GM23338 (cell line): ENCODE measurements at regions not wholly inside any gene's neighbourhood (a gene's known extent, or its start where the extent isn't known, plus 50 kb on each side); places are given as distances from the start of the nearest gene placed in this dataset.

ENCODE experiments used
- ATAC-seq: fragments of 200-7000 bp; cut with Tn5 transposase; 3 replicates; pipeline ENCODE4 v1.9.1; 2020
- DNase-seq: peaks from one replicate; pipeline ENCODE4 v3.0.0-alpha.2; 2015; ENCODE audit warnings: low spot score
- H2AFZ ChIP-seq: fragments of 200-600 bp; sonication (generic); 2 replicates; pipeline ENCODE4 v1.8.0; 2016; ENCODE audit warnings: antibody characterized with exemption, mild to moderate bottlenecking, moderate library complexity
- H3F3A ChIP-seq: fragments of 200-600 bp; sonication (generic); replicated peaks from 2 replicates; pipeline ENCODE4 v1.8.0; 2017; ENCODE audit warnings: antibody characterized with exemption, mixed run types, low read depth
- H3K27ac ChIP-seq: fragments of 200-600 bp; sonication (generic); 2 replicates; pipeline ENCODE4 v1.6.1; 2016; ENCODE audit warnings: low read depth
- H3K27me3 ChIP-seq: fragments of 200-600 bp; sonication (generic); 2 replicates; pipeline ENCODE4 v1.8.0; 2016; ENCODE audit warnings: mild to moderate bottlenecking, mixed run types, moderate library complexity; ENCODE audit not compliant: insufficient read depth
- H3K36me3 ChIP-seq: fragments of 200-600 bp; sonication (generic); 2 replicates; pipeline ENCODE4 v1.8.0; 2016; ENCODE audit warnings: mild to moderate bottlenecking; ENCODE audit not compliant: insufficient read depth
- H3K4me1 ChIP-seq: fragments of 200-600 bp; sonication (generic); 2 replicates; pipeline ENCODE4 v1.8.0; 2016; ENCODE audit warnings: mild to moderate bottlenecking, moderate library complexity; ENCODE audit not compliant: insufficient read depth
- H3K4me2 ChIP-seq: fragments of 200-600 bp; sonication (generic); 2 replicates; pipeline ENCODE4 v1.7.1; 2017; ENCODE audit warnings: mixed run types
- H3K4me3 ChIP-seq: fragments of 200-600 bp; sonication (generic); 2 replicates; pipeline ENCODE4 v1.6.1; 2016; ENCODE audit warnings: mixed run types
- H3K79me2 ChIP-seq: fragments of 200-600 bp; sonication (generic); replicated peaks from 2 replicates; pipeline ENCODE4 v1.8.0; 2017; ENCODE audit warnings: mild to moderate bottlenecking; ENCODE audit not compliant: insufficient read depth
- H3K9me2 ChIP-seq: fragments of 200-600 bp; sonication (generic); 2 replicates; pipeline ENCODE4 v1.8.0; 2017; ENCODE audit not compliant: insufficient read depth
- H4K20me1 ChIP-seq: fragments of 200-600 bp; sonication (generic); replicated peaks from 2 replicates; pipeline ENCODE4 v1.8.0; 2017; ENCODE audit warnings: mild to moderate bottlenecking; ENCODE audit not compliant: insufficient read depth
- H3K27ac Mint-ChIP-seq: 2 replicates; pipeline ENCODE4 v1.8.0; 2020; ENCODE audit warnings: inconsistent platforms, mild to moderate bottlenecking, moderate library complexity, mixed read lengths
- H3K27me3 Mint-ChIP-seq: 3 replicates; pipeline ENCODE4 v1.8.0; 2022; ENCODE audit warnings: low read depth, mild to moderate bottlenecking, moderate library complexity, mixed read lengths, inconsistent platforms; ENCODE audit not compliant: insufficient read depth, poor library complexity
- H3K36me3 Mint-ChIP-seq: 3 replicates; pipeline ENCODE4 v1.8.0; 2021; ENCODE audit warnings: low read depth, mild to moderate bottlenecking, inconsistent platforms, moderate library complexity, mixed read lengths
- H3K4me1 Mint-ChIP-seq: 3 replicates; pipeline ENCODE4 v1.8.0; 2020; ENCODE audit warnings: mild to moderate bottlenecking, inconsistent platforms, mixed read lengths
- H3K4me3 Mint-ChIP-seq: 3 replicates; pipeline ENCODE4 v1.8.0; 2021; ENCODE audit warnings: moderate library complexity, mild to moderate bottlenecking, inconsistent platforms, mixed read lengths
- H3K9me3 Mint-ChIP-seq: 3 replicates; pipeline ENCODE4 v1.8.0; 2020; ENCODE audit warnings: moderate library complexity, mild to moderate bottlenecking, inconsistent platforms, mixed read lengths
- CREB1 ChIP-seq: fragments of 250-450 bp; sonication (Bioruptor Pico); IDR thresholded peaks from 2 replicates; pipeline ENCODE4 v1.5.0; 2020; ENCODE audit warnings: low read depth, mild to moderate bottlenecking, moderate library complexity
- CTCF ChIP-seq, 2 experiments: fragments of 200-600 bp in 1 of 2; sonication (generic) in 1 of 2; conservative IDR thresholded peaks; 2 replicates each; pipeline versions ENCODE4 v1.5.1 to v1.6.1; 2016 to 2017; ENCODE audit warnings: antibody characterized with exemption in 2 of 2, low read depth in 2 of 2, mild to moderate bottlenecking in 2 of 2, moderate library complexity in 1 of 2
- EZH2 ChIP-seq: fragments of 200-600 bp; sonication (generic); IDR thresholded peaks from one replicate; pipeline ENCODE4 v1.8.0; 2017; ENCODE audit warnings: antibody characterized with exemption, mild to moderate bottlenecking, low read depth; ENCODE audit not compliant: unreplicated experiment
- JUNB ChIP-seq: IDR thresholded peaks from one replicate; pipeline ENCODE4 v1.6.1; 2016; ENCODE audit warnings: antibody characterized with exemption; ENCODE audit not compliant: unreplicated experiment
- NANOG ChIP-seq: IDR thresholded peaks from 2 replicates; pipeline ENCODE4 v1.6.1; 2016; ENCODE audit warnings: antibody characterized with exemption, borderline replicate concordance
- REST ChIP-seq: IDR thresholded peaks from one replicate; pipeline ENCODE4 v1.6.1; 2018; ENCODE audit warnings: antibody characterized with exemption; ENCODE audit not compliant: unreplicated experiment
- ZNF114 ChIP-seq: fragments of 250-450 bp; sonication (Bioruptor Pico); IDR thresholded peaks from 2 replicates; pipeline ENCODE4 v1.5.0; 2020; ENCODE audit warnings: mild to moderate bottlenecking, moderate library complexity
- ZNF331 ChIP-seq: fragments of 250-450 bp; sonication (Bioruptor Pico); IDR thresholded peaks from 2 replicates; pipeline ENCODE4 v1.5.0; 2020; ENCODE audit warnings: low read depth, mild to moderate bottlenecking, moderate library complexity
- TF ChIP-seq, protein P1 (sequence below): fragments of 250-450 bp; sonication (Bioruptor Pico); IDR thresholded peaks from 2 replicates; pipeline ENCODE4 v1.5.0; 2020; ENCODE audit warnings: mild to moderate bottlenecking, moderate library complexity
- TF ChIP-seq, protein P2 (sequence below): IDR thresholded peaks from 2 replicates; pipeline ENCODE4 v1.6.1; 2016; ENCODE audit warnings: antibody characterized with exemption

DNA sequence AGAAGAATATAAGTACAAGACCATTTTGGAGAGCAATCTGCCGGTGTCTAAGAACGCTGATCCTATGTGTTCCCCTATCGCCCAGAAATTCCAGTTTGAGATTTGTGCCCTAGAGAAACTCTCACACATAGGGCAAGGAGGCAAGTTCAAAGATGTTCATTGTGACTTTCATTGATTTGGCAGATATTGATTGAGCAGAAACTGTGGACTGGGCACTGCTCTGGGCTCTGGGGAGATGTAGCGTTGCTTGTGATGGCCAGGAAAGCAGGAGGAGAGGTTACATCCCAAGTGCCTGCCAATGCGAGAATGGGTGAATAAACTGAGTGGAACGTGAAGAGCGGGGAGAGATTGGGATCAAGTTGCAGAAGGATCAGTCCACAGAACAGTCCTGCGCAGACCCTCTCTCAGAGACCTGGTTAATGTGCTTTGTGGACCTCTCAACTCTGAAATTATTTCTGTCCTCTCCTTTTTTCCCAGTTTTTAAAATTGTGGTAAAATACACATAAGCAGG is 123.9 kb upstream of the PEG3 start:
- no peaks in the 10 kb centered on the region for H3K79me2 ChIP-seq
- H3K4me3 ChIP-seq: no peak overlapping the region
- no peaks in the 10 kb centered on the region; the same call in 1 of the 2 replicates for H3K36me3 ChIP-seq
- Mint-ChIP-seq H3K36me3 (peaks cover 30% of the 10 kb centered on the region), H3K4me3 (no peak overlapping the region), H3K27me3 (peaks cover 2% of the 10 kb centered on the region), H3K27ac (no peak overlapping the region), H3K4me1 (no peaks in the 10 kb centered on the region), H3K9me3 (peaks cover 90% of the 10 kb centered on the region)
- TF ChIP-seq NANOG (no peak), CREB1 (no peak), REST (no peak), CTCF (conservative IDR thresholded peaks at IDR 0.05; ENCODE audit: low read depth in 2 of 2) (no peak), ZNF114 (CRISPR knock-in tag) (no peak), JUNB (no peak), ZNF331 (CRISPR knock-in tag) (no peak), EZH2 (no peak)
- TF ChIP-seq, protein P1, sequence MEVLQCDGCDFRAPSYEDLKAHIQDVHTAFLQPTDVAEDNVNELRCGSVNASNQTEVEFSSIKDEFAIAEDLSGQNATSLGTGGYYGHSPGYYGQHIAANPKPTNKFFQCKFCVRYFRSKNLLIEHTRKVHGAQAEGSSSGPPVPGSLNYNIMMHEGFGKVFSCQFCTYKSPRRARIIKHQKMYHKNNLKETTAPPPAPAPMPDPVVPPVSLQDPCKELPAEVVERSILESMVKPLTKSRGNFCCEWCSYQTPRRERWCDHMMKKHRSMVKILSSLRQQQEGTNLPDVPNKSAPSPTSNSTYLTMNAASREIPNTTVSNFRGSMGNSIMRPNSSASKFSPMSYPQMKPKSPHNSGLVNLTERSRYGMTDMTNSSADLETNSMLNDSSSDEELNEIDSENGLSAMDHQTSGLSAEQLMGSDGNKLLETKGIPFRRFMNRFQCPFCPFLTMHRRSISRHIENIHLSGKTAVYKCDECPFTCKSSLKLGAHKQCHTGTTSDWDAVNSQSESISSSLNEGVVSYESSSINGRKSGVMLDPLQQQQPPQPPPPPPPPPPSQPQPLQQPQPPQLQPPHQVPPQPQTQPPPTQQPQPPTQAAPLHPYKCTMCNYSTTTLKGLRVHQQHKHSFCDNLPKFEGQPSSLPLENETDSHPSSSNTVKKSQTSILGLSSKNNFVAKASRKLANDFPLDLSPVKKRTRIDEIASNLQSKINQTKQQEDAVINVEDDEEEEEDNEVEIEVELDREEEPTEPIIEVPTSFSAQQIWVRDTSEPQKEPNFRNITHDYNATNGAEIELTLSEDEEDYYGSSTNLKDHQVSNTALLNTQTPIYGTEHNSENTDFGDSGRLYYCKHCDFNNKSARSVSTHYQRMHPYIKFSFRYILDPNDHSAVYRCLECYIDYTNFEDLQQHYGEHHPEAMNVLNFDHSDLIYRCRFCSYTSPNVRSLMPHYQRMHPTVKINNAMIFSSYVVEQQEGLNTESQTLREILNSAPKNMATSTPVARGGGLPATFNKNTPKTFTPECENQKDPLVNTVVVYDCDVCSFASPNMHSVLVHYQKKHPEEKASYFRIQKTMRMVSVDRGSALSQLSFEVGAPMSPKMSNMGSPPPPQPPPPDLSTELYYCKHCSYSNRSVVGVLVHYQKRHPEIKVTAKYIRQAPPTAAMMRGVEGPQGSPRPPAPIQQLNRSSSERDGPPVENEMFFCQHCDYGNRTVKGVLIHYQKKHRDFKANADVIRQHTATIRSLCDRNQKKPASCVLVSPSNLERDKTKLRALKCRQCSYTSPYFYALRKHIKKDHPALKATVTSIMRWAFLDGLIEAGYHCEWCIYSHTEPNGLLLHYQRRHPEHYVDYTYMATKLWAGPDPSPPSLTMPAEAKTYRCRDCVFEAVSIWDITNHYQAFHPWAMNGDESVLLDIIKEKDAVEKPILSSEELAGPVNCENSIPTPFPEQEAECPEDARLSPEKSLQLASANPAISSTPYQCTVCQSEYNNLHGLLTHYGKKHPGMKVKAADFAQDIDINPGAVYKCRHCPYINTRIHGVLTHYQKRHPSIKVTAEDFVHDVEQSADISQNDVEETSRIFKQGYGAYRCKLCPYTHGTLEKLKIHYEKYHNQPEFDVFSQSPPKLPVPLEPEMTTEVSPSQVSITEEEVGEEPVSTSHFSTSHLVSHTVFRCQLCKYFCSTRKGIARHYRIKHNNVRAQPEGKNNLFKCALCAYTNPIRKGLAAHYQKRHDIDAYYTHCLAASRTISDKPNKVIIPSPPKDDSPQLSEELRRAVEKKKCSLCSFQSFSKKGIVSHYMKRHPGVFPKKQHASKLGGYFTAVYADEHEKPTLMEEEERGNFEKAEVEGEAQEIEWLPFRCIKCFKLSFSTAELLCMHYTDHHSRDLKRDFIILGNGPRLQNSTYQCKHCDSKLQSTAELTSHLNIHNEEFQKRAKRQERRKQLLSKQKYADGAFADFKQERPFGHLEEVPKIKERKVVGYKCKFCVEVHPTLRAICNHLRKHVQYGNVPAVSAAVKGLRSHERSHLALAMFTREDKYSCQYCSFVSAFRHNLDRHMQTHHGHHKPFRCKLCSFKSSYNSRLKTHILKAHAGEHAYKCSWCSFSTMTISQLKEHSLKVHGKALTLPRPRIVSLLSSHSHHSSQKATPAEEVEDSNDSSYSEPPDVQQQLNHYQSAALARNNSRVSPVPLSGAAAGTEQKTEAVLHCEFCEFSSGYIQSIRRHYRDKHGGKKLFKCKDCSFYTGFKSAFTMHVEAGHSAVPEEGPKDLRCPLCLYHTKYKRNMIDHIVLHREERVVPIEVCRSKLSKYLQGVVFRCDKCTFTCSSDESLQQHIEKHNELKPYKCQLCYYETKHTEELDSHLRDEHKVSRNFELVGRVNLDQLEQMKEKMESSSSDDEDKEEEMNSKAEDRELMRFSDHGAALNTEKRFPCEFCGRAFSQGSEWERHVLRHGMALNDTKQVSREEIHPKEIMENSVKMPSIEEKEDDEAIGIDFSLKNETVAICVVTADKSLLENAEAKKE (CRISPR knock-in tag): no peak
- TF ChIP-seq, protein P2, sequence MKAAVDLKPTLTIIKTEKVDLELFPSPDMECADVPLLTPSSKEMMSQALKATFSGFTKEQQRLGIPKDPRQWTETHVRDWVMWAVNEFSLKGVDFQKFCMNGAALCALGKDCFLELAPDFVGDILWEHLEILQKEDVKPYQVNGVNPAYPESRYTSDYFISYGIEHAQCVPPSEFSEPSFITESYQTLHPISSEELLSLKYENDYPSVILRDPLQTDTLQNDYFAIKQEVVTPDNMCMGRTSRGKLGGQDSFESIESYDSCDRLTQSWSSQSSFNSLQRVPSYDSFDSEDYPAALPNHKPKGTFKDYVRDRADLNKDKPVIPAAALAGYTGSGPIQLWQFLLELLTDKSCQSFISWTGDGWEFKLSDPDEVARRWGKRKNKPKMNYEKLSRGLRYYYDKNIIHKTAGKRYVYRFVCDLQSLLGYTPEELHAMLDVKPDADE: no peak
- H3K27me3 ChIP-seq: no peaks in the 10 kb centered on the region
- H4K20me1 ChIP-seq: no peaks in the 10 kb centered on the region
- no peak overlapping the region for H2AFZ ChIP-seq
- H3K4me2 ChIP-seq: no peak overlapping the region
- no peaks in the 10 kb centered on the region for H3K4me1 ChIP-seq
- DNase-seq (no peak), ATAC-seq (no peak)
- H3F3A ChIP-seq: no peaks in the 10 kb centered on the region
- no peaks in the 10 kb centered on the region for H3K9me2 ChIP-seq
- H3K27ac ChIP-seq: no peak overlapping the region
